ENCODE measurements at regions not wholly inside any gene's neighbourhood (a gene's known extent, or its start where the extent isn't known, plus 50 kb on each side); places are given as distances from the start of the nearest gene placed in this dataset.

DNA sequence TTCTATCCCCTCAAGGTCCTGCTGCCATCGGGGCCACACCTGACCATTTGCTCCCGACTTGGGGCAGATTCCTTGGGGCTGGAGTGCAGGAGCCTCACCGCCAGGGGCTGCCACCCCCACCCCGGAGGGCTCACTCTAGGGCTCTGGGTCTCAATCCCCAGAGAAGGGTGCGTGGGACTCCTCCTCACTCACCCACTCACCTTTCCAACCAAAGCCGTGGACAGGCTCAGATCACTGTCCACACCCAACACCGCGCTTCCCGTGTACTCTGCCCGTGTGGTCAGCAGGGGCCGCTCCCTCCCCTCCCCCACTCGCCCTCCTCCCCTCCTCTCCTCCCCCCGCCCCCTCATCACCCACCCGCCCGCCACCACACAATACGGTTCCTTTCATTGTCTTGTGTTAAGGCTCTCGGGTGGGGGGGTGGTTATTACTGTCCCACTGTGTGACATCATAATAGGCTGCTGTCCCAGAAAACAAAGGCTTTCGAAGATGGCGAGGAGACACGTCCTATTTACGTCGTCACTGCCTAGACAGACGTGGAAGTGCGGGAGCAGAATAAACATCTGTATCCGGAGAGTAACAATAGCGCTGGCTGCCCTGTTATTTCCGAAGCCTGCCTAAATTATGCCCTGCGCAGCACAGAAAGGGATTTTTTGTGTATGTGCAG is 85.8 kb downstream of the YTHDF1 start:
- no peak for DNase-seq (ENCODE audit: low read depth)
- in situ Hi-C loops (cut with HindIII; ENCODE audit: low pct_unique_long_range_greater_than_20kb, low sequenced_read_pairs), result no loop called here

- in situ Hi-C loops (cut with HindIII; ENCODE audit: low pct_unique_long_range_greater_than_20kb, low sequenced_read_pairs), result no loop called here
- DNase-seq (ENCODE audit: low read depth), result no peak
Observed at GRCh38 chr20:63129376-63129965, 86.5 kb downstream of the YTHDF1 start.

DNA sequence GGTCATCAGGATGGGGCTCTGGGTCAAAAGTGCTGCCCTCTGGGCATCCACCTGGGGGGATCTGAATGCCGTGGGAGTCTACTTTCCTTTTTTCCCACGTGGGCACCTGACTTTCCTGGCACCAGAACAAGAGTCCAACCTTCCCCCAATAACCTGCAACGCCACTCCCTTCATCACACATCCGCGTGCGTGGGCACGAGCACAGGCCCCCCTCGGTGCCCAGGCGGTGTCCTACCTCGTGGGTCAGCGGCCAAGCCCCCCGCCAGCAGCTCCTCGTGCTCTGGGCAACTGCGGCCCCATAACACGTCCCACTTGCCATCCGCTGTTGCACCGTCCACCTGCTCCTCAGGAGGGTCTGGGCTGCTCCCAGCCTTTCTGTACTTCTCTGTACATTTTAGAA is 87.0 kb downstream of the YTHDF1 start:
- in situ Hi-C loops (cut with HindIII; ENCODE audit: low pct_unique_long_range_greater_than_20kb, low sequenced_read_pairs), result no loop called here
- no peak for DNase-seq (ENCODE audit: low read depth)

DNA sequence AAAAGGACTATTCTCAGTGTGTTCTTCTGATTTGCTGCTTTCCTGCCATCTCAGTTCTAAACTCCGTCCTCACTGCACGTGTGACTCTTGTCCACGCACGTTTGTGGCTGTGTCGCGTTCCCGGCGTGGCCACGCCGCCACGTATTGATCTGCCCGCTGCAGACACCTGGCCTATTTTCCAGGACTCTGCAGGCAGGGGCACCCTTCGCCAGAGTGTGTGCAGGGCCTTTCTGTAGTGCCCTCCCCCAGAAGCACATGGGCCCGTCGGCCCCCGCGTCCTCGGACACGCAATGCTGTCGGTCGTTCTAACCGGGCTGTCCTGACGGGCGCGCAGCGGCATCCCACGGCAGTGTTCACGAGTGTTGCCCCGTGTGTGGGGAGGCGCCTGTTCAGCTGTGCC is 87.6 kb downstream of the YTHDF1 start:
- DNase-seq (ENCODE audit: low read depth), result no peak
- in situ Hi-C loops (cut with HindIII; ENCODE audit: low pct_unique_long_range_greater_than_20kb, low sequenced_read_pairs), result no loop called here

DNA sequence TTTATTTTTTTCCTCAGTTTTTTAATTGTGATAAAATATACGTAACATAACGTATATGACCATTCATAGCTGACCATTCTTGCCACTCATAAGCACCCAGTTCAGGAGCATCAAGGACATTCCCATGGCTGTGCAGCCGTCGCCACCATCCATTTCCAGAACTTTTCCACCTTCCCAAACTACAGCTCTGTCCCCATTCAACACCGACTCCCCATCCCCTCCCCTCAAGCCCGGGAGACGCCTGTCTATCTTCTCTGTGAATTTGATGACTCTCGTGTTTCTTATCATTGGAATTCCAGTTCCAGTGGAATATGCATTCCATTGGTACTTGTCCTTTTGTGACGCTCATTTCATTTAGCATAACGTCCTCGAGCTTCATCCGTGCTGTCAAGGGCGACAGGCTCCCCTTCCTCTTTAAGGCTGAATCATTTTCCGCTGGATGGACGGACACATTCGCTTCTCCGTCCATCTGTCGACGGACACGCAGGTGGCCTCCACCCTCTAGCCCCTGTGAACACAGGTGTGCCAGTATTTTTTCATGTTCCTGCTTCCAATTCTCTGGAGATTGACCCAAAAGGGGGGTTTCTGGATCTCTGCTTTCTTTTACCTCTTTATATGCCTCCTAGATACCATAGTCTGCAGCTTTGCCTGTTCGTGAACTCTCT is 88.1 kb downstream of the YTHDF1 start:
- in situ Hi-C loops (cut with HindIII; ENCODE audit: low pct_unique_long_range_greater_than_20kb, low sequenced_read_pairs), result no loop called here
- DNase-seq (ENCODE audit: low read depth), result no peak

DNA sequence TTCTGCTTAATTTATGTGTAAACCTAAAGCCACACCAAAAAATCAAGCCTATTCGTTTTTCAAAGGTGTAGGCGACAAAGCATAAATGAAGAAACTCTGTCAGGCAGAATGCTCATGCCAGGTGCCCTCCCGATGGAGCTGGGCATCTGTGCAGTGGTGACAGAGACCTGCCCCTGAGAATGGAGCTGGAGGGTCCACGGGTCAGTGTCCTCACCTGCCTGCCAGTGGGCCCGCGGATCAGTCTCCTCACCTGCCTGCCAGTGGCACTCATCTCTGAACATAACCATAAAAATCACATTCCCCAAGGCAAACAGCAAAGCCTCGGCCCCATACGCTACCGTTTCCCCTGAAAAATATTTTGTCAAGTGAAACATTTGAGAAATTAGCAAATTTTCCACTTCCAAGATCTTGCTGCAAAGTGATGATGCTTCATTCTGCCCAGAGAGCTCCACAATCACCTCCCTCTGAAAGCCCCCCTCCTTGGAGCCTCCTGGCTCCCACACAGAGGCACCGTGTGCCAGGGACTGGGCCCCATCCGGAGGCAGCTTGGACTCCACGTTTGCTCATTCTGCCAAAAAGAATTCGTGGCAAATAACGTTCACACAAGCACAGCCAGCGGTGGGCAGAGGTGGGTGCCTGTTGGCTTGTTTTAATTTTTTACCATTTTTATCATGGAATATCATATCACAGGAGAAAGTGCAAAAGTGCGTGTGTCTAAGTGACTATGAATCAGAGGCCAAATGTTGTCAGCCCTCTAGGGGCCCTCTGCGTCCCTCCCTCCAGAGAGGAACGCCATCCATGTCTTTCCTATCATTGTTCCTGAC is 88.8 kb downstream of the YTHDF1 start:
- no peak for DNase-seq (ENCODE audit: low read depth)
- in situ Hi-C loops (cut with HindIII; ENCODE audit: low pct_unique_long_range_greater_than_20kb, low sequenced_read_pairs), result no loop called here

- no peak for DNase-seq (ENCODE audit: low read depth)
- in situ Hi-C loops (cut with HindIII; ENCODE audit: low pct_unique_long_range_greater_than_20kb, low sequenced_read_pairs), result no loop called here
Observed at GRCh38 chr20:63125838-63126601, 89.9 kb downstream of the YTHDF1 start.

DNA sequence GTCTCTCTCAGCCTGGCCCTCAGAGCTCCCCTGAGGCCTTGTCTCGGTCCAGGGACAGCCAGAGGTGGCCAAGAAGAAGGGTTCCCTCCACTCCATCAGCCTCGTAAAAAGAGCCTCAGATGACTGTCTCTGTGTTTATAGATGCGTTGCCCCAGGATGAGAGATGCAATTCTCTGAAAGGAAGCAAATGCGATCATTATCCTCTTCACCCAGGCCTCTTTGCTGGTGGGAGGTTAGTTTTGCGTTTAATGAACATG is 90.4 kb downstream of the YTHDF1 start:
- DNase-seq (ENCODE audit: low read depth), result no peak
- in situ Hi-C loops (cut with HindIII; ENCODE audit: low pct_unique_long_range_greater_than_20kb, low sequenced_read_pairs), result no loop called here

DNA sequence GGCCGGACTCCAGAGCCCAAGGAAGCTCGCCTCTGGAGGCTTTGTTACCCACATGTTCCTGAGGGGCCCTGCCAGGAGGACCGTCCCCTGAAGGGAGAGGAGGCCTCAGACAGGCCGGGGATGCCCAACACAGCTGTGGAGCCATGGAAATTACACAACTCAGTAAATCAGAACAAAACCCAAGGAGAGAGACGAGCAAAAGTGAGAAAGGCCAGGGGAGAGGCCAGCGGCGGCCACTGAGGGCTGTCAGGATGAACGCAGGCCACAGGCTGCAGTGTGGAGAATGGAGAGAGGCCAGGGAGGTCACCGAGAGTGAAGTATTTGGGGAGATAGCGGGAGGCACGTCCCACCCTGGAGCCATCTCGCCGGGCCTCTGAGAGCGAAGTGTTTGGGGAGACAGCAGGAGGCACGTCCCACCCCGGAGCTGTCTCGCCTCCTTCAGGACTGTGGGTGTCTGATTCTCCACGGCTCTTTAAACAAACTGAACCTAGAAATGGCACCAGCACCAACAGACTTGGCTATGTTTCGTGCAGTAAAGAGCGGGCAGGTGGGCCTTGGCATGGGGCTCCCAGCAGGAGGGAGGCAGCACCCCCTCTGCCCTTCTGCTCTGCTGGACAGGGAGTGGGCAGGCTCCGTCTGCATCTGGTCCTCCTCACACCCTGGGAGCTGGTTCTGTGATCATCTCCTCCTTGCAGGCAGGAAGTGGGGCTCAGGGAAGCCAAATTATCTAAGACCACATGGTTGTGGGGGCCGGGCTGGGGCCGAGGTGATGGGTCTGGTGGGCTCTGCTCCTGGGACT is 91.0 kb downstream of the YTHDF1 start:
- DNase-seq (ENCODE audit: low read depth), result no peak
- in situ Hi-C loops (cut with HindIII; ENCODE audit: low pct_unique_long_range_greater_than_20kb, low sequenced_read_pairs), result no loop called here

- in situ Hi-C loops (cut with HindIII; ENCODE audit: low pct_unique_long_range_greater_than_20kb, low sequenced_read_pairs), result no loop called here
- no peak for DNase-seq (ENCODE audit: low read depth)
Observed at GRCh38 chr20:63124092-63124781, 91.7 kb downstream of the YTHDF1 start.

DNA sequence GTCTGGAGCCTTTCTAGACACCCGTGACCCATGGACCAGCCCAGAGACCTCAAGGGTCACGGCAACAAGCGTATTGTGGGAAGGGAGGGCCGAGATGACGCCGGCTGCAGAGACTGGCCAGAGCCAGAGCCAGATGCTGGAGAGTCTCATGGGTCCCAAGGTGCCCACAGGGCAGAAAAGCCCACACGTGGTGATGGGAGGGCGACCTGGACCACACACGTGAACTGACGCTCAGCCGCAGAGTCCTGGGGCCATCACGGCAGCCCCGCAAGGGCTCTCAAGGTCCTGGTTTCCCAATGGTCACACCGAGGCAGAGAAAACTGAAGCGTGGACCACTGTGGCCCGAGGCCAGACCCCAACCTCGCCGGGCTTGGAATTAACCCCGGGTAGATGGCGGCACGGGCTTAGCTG is 92.6 kb downstream of the YTHDF1 start:
- in situ Hi-C loops (cut with HindIII; ENCODE audit: low pct_unique_long_range_greater_than_20kb, low sequenced_read_pairs), result no loop called here
- no peak for DNase-seq (ENCODE audit: low read depth)

GRCh38 chr20:63122626-63123025 is 93.3 kb downstream of the YTHDF1 start:
- DNase-seq (ENCODE audit: low read depth), result no peak
- in situ Hi-C loops (cut with HindIII; ENCODE audit: low pct_unique_long_range_greater_than_20kb, low sequenced_read_pairs), result no loop called here

GRCh38 chr20:63121749-63122405 is 94.1 kb downstream of the YTHDF1 start:
- in situ Hi-C loops (cut with HindIII; ENCODE audit: low pct_unique_long_range_greater_than_20kb, low sequenced_read_pairs), result no loop called here
- no peak for DNase-seq (ENCODE audit: low read depth)

DNA sequence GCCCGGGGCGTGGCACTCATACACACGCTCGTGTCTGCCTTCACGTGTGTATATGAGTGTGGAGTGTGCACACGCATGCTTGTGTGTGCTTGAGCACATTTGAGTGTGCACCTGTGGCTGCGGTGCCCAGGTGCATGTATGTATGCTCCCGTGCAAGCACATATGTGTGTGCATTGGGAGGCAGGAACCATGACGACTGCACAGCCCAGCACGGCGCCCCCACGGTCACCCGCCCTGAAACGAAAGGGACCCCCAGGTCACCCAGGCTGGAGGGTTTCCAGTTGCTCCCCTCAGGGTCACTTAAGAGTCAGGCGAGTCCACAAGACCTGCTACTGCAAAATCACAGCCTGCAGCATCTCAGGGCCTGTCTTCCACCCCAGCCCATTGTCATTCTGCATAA is 94.7 kb downstream of the YTHDF1 start:
- in situ Hi-C loops (cut with HindIII; ENCODE audit: low pct_unique_long_range_greater_than_20kb, low sequenced_read_pairs), result no loop called here

GRCh38 chr20:63120808-63121090 is 95.2 kb downstream of the YTHDF1 start:
- in situ Hi-C loops (cut with HindIII; ENCODE audit: low pct_unique_long_range_greater_than_20kb, low sequenced_read_pairs), result no loop called here
- DNase-seq (ENCODE audit: low read depth), result no peak

More for the DNA sequence above, 94.7 kb downstream of the YTHDF1 start:
- DNase-seq (ENCODE audit: low read depth), result no peak

DNA sequence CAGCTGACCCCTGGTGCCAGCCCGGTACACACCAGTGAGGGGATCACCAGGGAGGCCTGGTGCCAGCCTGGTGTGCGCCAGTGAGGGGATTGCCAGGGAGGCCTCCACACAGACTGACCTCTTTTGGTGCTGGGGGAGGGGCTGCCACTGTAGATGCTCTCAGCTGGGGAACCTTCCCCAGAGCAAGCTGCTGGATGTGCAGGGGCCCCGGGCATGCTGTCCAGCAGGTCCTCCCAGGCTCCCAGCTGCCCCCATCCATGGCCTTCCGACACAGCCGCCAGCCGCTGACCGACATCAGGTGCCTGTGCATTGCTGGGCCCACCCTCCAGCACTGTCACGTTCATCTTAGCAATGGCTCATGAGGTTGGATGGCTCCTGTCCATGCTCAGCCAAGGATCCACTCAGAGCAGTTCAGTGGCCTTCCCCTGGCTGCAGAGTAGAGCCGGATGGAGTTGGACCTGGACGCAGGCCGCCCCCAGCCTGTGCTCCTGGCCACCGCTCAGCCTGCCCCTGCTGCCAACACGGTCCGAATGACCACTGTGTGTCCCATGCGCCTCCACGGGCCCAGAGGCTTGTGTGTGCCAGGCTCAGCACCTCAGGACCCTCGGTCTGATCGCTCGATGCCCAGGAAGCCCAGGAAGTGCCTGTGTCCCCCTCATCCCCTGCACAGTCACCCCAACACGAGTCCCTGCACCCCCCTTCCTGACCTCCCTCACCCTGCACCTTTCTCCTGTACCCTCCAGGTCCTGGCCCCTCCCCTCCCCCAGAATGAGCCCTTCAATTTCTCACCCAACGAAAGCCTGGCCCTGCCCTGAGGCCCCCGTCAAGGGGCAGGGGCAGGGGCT is 95.7 kb downstream of the YTHDF1 start:
- in situ Hi-C loops (cut with HindIII; ENCODE audit: low pct_unique_long_range_greater_than_20kb, low sequenced_read_pairs), result no loop called here
- DNase-seq (ENCODE audit: low read depth), result no peak
